ENCODE measurements at regions not wholly inside any gene's neighbourhood (a gene's known extent, or its start where the extent isn't known, plus 50 kb on each side); places are given as distances from the start of the nearest gene placed in this dataset.

DNA sequence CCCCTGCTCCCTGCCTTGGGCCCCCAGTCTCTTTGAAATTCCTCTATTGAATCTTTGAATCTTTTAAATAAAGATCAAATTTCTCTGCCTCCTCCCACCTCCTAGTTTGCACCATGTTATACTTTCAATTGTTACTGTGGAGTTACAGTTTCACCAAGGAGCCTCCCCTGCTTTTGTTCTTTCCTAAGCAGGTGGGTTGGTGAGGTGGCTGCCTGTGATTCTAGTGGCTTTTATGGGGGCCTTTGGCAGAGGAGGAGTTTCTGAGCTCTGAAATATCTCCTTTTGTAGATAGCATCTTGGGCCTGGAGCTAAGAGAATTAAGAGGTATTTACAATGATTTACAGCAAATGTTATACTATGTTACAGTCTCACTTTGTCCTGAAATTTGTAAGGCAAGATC is 133.8 kb upstream of the STX18 start:
- Histone ChIP-seq H3K9me2 (no peaks in the 10 kb centered on the region), H3K79me2 (ENCODE audit: insufficient read depth) (no peaks in the 10 kb centered on the region), H3K4me2 (no peak overlapping the region), H3K27me3 (ENCODE audit: insufficient read depth) (no peaks in the 10 kb centered on the region), H3K4me3 (ENCODE audit: low read depth in 2 of 2, low read length in 1 of 2) (no peak overlapping the region), H3K9me3 (no peaks in the 10 kb centered on the region), H4K20me1 (ENCODE audit: insufficient read depth) (no peaks in the 10 kb centered on the region), H3K9ac (no peak overlapping the region), H2AFZ (ENCODE audit: low read depth) (no peak overlapping the region), H3K27ac (ENCODE audit: low read depth in 2 of 2, low read length in 1 of 2) (no peak overlapping the region), H3F3A (replicated peaks; ENCODE audit: insufficient read depth) (no peaks in the 10 kb centered on the region), H3K4me1 (ENCODE audit: control insufficient read depth in 1 of 2, insufficient read depth in 2 of 2, low read depth in 1 of 2, low read length in 1 of 2) (no peaks in the 10 kb centered on the region; a peak in 1 of 4 replicates), H3K36me3 (replicated peaks in 1 of 2; ENCODE audit: control insufficient read depth in 1 of 2, insufficient read depth in 2 of 2, low read length in 1 of 2) (no peaks in the 10 kb centered on the region)
- ChIA-PET POLR2A (no interaction called here), CTCF (interaction anchor here (0.6 to 1.0 kb wide), 2 partner anchors 8 to 274 kb away, joined by 3 to 4 read pairs; no protein-coding TSS in a partner anchor)
- TF ChIP-seq RCOR1 (IDR thresholded peaks at IDR 0.05; ENCODE audit: low read length): no peak
- no peak for TF ChIP-seq REST (IDR thresholded peaks at IDR 0.05; ENCODE audit: low read depth, low read length)
- TF ChIP-seq ELF1 (IDR thresholded peaks at IDR 0.05): no peak
- TF ChIP-seq, protein P1, sequence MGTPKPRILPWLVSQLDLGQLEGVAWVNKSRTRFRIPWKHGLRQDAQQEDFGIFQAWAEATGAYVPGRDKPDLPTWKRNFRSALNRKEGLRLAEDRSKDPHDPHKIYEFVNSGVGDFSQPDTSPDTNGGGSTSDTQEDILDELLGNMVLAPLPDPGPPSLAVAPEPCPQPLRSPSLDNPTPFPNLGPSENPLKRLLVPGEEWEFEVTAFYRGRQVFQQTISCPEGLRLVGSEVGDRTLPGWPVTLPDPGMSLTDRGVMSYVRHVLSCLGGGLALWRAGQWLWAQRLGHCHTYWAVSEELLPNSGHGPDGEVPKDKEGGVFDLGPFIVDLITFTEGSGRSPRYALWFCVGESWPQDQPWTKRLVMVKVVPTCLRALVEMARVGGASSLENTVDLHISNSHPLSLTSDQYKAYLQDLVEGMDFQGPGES (IDR thresholded peaks at IDR 0.05; ENCODE audit: low read depth, low read length): no peak
- TF ChIP-seq YY1 (IDR thresholded peaks at IDR 0.05; ENCODE audit: low read depth): no peak
- TF ChIP-seq GATA2 (CRISPR knock-in tag; IDR thresholded peaks at IDR 0.05): no peak
- TF ChIP-seq MEF2A (IDR thresholded peaks at IDR 0.05; ENCODE audit: borderline replicate concordance, low read depth): no peak
- TF ChIP-seq, protein P2, sequence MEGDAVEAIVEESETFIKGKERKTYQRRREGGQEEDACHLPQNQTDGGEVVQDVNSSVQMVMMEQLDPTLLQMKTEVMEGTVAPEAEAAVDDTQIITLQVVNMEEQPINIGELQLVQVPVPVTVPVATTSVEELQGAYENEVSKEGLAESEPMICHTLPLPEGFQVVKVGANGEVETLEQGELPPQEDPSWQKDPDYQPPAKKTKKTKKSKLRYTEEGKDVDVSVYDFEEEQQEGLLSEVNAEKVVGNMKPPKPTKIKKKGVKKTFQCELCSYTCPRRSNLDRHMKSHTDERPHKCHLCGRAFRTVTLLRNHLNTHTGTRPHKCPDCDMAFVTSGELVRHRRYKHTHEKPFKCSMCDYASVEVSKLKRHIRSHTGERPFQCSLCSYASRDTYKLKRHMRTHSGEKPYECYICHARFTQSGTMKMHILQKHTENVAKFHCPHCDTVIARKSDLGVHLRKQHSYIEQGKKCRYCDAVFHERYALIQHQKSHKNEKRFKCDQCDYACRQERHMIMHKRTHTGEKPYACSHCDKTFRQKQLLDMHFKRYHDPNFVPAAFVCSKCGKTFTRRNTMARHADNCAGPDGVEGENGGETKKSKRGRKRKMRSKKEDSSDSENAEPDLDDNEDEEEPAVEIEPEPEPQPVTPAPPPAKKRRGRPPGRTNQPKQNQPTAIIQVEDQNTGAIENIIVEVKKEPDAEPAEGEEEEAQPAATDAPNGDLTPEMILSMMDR (IDR thresholded peaks at IDR 0.05): no peak
- TF ChIP-seq SMC3 (IDR thresholded peaks at IDR 0.05; ENCODE audit: low read depth, low read length): no peak
- no peak for TF ChIP-seq FOXJ3 (CRISPR knock-in tag; IDR thresholded peaks at IDR 0.05)
- TF ChIP-seq, protein P3, sequence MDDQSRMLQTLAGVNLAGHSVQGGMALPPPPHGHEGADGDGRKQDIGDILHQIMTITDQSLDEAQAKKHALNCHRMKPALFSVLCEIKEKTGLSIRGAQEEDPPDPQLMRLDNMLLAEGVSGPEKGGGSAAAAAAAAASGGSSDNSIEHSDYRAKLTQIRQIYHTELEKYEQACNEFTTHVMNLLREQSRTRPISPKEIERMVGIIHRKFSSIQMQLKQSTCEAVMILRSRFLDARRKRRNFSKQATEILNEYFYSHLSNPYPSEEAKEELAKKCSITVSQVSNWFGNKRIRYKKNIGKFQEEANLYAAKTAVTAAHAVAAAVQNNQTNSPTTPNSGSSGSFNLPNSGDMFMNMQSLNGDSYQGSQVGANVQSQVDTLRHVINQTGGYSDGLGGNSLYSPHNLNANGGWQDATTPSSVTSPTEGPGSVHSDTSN (IDR thresholded peaks at IDR 0.05): no peak
- TF ChIP-seq TCF12 (IDR thresholded peaks at IDR 0.05): no peak
- TF ChIP-seq NFIC (IDR thresholded peaks at IDR 0.05; ENCODE audit: borderline replicate concordance): no peak
- no peak for TF ChIP-seq MXI1 (IDR thresholded peaks at IDR 0.05; ENCODE audit: low read depth, low read length)
- no peak for TF ChIP-seq FOXM1 (IDR thresholded peaks at IDR 0.05; ENCODE audit: low read depth)
- no peak for TF ChIP-seq RXRA (IDR thresholded peaks at IDR 0.05; ENCODE audit: borderline replicate concordance, low read depth)
- no peak for TF ChIP-seq GABPA (IDR thresholded peaks at IDR 0.05; ENCODE audit: low read depth)
- TF ChIP-seq USF1 (IDR thresholded peaks at IDR 0.05; ENCODE audit: borderline replicate concordance, low read depth): no peak
- DNase-seq: no peak

All from SK-N-SH (cell line).